Central memory CD8-positive, alpha-beta T cell (primary cell): ENCODE measurements at regions not wholly inside any gene's neighbourhood (a gene's known extent, or its start where the extent isn't known, plus 50 kb on each side); places are given as distances from the start of the nearest gene placed in this dataset.

ENCODE experiments used
- ATAC-seq: fragments of 150-1000 bp; cut with Tn5 transposase; replicated peaks from 2 replicates; pipeline ENCODE4 v1.10.0; 2022; ENCODE audit warnings: mild to moderate bottlenecking, moderate FRiP score, moderate number of reproducible peaks; ENCODE audit not compliant: poor library complexity, severe bottlenecking; ENCODE audit errors: extremely low read depth
- DNase-seq, 2 donors: peaks; one replicate each; pipeline ENCODE4 v3.0.0; 2021; ENCODE audit warnings: low spot score in 2 of 2
- H3K27ac Mint-ChIP-seq: one replicate; pipeline ENCODE4 v1.8.0; 2022; ENCODE audit warnings: low read depth, mild to moderate bottlenecking, moderate library complexity, mixed read lengths
- H3K27me3 Mint-ChIP-seq: one replicate; pipeline ENCODE4 v1.8.0; 2022; ENCODE audit warnings: mixed read lengths
- H3K36me3 Mint-ChIP-seq: one replicate; pipeline ENCODE4 v1.8.0; 2022; ENCODE audit warnings: mild to moderate bottlenecking, moderate library complexity, mixed read lengths; ENCODE audit not compliant: insufficient read depth
- H3K4me1 Mint-ChIP-seq: one replicate; pipeline ENCODE4 v1.8.0; 2022; ENCODE audit warnings: mixed read lengths
- H3K4me3 Mint-ChIP-seq: one replicate; pipeline ENCODE4 v1.8.0; 2022; ENCODE audit warnings: mild to moderate bottlenecking, moderate library complexity, mixed read lengths
- H3K9me3 Mint-ChIP-seq: one replicate; pipeline ENCODE4 v1.8.0; 2022; ENCODE audit warnings: mixed read lengths

GRCh38 chr6:8530785-8531435 is 95.6 kb upstream of the SLC35B3 start:
- Mint-ChIP-seq H3K27me3 (no peaks in the 10 kb centered on the region), H3K36me3 (no peaks in the 10 kb centered on the region), H3K4me1 (no peaks in the 10 kb centered on the region), H3K9me3 (peaks cover 13% of the 10 kb centered on the region), H3K27ac (no peak overlapping the region), H3K4me3 (no peak overlapping the region)
- ATAC-seq: no peak
- DNase-seq: no peak

- Mint-ChIP-seq H3K36me3 (no peaks in the 10 kb centered on the region), H3K27me3 (no peaks in the 10 kb centered on the region)
Observed at GRCh38 chr6:8529250-8529649, 93.9 kb upstream of the SLC35B3 start.

GRCh38 chr6:8527818-8528217 is 92.5 kb upstream of the SLC35B3 start:
- H3K9me3 Mint-ChIP-seq: peaks cover 14% of the 10 kb centered on the region

More at GRCh38 chr6:8529250-8529649, 93.9 kb upstream of the SLC35B3 start:
- DNase-seq: no peak
- no peak for ATAC-seq
- H3K9me3 Mint-ChIP-seq: peaks cover 14% of the 10 kb centered on the region
- H3K4me1 Mint-ChIP-seq: no peaks in the 10 kb centered on the region
- H3K27ac Mint-ChIP-seq: no peak overlapping the region
- no peak overlapping the region for H3K4me3 Mint-ChIP-seq

GRCh38 chr6:8526624-8527023 is 91.3 kb upstream of the SLC35B3 start:
- ATAC-seq (no peak), DNase-seq (no peak)
- Mint-ChIP-seq H3K36me3 (no peaks in the 10 kb centered on the region), H3K27ac (no peak overlapping the region), H3K27me3 (no peaks in the 10 kb centered on the region), H3K4me1 (no peaks in the 10 kb centered on the region), H3K4me3 (no peak overlapping the region), H3K9me3 (peaks cover 11% of the 10 kb centered on the region)

More at GRCh38 chr6:8527818-8528217, 92.5 kb upstream of the SLC35B3 start:
- Mint-ChIP-seq H3K27ac (no peak overlapping the region), H3K4me1 (no peaks in the 10 kb centered on the region), H3K36me3 (no peaks in the 10 kb centered on the region), H3K4me3 (no peak overlapping the region), H3K27me3 (no peaks in the 10 kb centered on the region)
- no peak for DNase-seq
- ATAC-seq: no peak

- H3K4me3 Mint-ChIP-seq: no peak overlapping the region
- no peak overlapping the region for H3K27ac Mint-ChIP-seq
- no peaks in the 10 kb centered on the region for H3K27me3 Mint-ChIP-seq
- DNase-seq: no peak
- H3K36me3 Mint-ChIP-seq: no peaks in the 10 kb centered on the region
- H3K9me3 Mint-ChIP-seq: peaks cover 17% of the 10 kb centered on the region
- no peak for ATAC-seq
- no peaks in the 10 kb centered on the region for H3K4me1 Mint-ChIP-seq
Observed at GRCh38 chr6:8525370-8525769, 90.0 kb upstream of the SLC35B3 start.

- no peak for DNase-seq
- no peak overlapping the region for H3K27ac Mint-ChIP-seq
- H3K27me3 Mint-ChIP-seq: no peaks in the 10 kb centered on the region
- no peak overlapping the region for H3K4me3 Mint-ChIP-seq
- no peak for ATAC-seq
- H3K36me3 Mint-ChIP-seq: no peaks in the 10 kb centered on the region
- peaks cover 7% of the 10 kb centered on the region for H3K9me3 Mint-ChIP-seq
- H3K4me1 Mint-ChIP-seq: no peaks in the 10 kb centered on the region
Observed at GRCh38 chr6:8513174-8513573, 77.8 kb upstream of the SLC35B3 start.

GRCh38 chr6:8507286-8507685 is 71.9 kb upstream of the SLC35B3 start:
- no peaks in the 10 kb centered on the region for H3K27me3 Mint-ChIP-seq
- no peaks in the 10 kb centered on the region for H3K9me3 Mint-ChIP-seq
- no peaks in the 10 kb centered on the region for H3K36me3 Mint-ChIP-seq
- DNase-seq (no peak), ATAC-seq (no peak)
- H3K4me3 Mint-ChIP-seq: no peak overlapping the region
- H3K27ac Mint-ChIP-seq: no peak overlapping the region
- no peaks in the 10 kb centered on the region for H3K4me1 Mint-ChIP-seq

GRCh38 chr6:8506126-8506525 is 70.8 kb upstream of the SLC35B3 start:
- Mint-ChIP-seq H3K27ac (no peak overlapping the region), H3K9me3 (no peaks in the 10 kb centered on the region), H3K36me3 (no peaks in the 10 kb centered on the region), H3K4me1 (no peaks in the 10 kb centered on the region), H3K27me3 (no peaks in the 10 kb centered on the region), H3K4me3 (no peak overlapping the region)
- ATAC-seq (no peak), DNase-seq (no peak)

- no peak overlapping the region for H3K4me3 Mint-ChIP-seq
Observed at GRCh38 chr6:8499540-8499939, 64.2 kb upstream of the SLC35B3 start.

GRCh38 chr6:8494730-8495129 is 59.4 kb upstream of the SLC35B3 start:
- Mint-ChIP-seq H3K27me3 (no peaks in the 10 kb centered on the region), H3K4me3 (no peak overlapping the region), H3K4me1 (no peaks in the 10 kb centered on the region), H3K27ac (no peak overlapping the region), H3K9me3 (no peaks in the 10 kb centered on the region), H3K36me3 (no peaks in the 10 kb centered on the region)
- ATAC-seq (no peak), DNase-seq (no peak)

More at GRCh38 chr6:8499540-8499939, 64.2 kb upstream of the SLC35B3 start:
- ATAC-seq (no peak), DNase-seq (no peak)
- H3K36me3 Mint-ChIP-seq: no peaks in the 10 kb centered on the region
- H3K27ac Mint-ChIP-seq: no peak overlapping the region
- H3K9me3 Mint-ChIP-seq: no peaks in the 10 kb centered on the region
- no peaks in the 10 kb centered on the region for H3K27me3 Mint-ChIP-seq
- no peaks in the 10 kb centered on the region for H3K4me1 Mint-ChIP-seq

- no peak overlapping the region for H3K4me3 Mint-ChIP-seq
- no peaks in the 10 kb centered on the region for H3K4me1 Mint-ChIP-seq
- ATAC-seq (no peak), DNase-seq (no peak)
- no peaks in the 10 kb centered on the region for H3K9me3 Mint-ChIP-seq
- H3K36me3 Mint-ChIP-seq: no peaks in the 10 kb centered on the region
- H3K27me3 Mint-ChIP-seq: no peaks in the 10 kb centered on the region
- no peak overlapping the region for H3K27ac Mint-ChIP-seq
Observed at GRCh38 chr6:8492536-8493133, 57.3 kb upstream of the SLC35B3 start.
